Kidney tubule cell (primary cell): ENCODE measurements at regions not wholly inside any gene's neighbourhood (a gene's known extent, or its start where the extent isn't known, plus 50 kb on each side); places are given as distances from the start of the nearest gene placed in this dataset.

Experiments used
- DNase-seq: peaks from one replicate; pipeline ENCODE4 v3.0.0-alpha.2; 2018; ENCODE audit warnings: low spot score

GRCh38 chr2:15719566-15720313 lies 128.1 kb downstream of the DDX1 start:
- DNase-seq: no peak

- no peak for DNase-seq
Measured at GRCh38 chr2:15720561-15721307, 129.1 kb downstream of the DDX1 start.

- no peak for DNase-seq
Measured at GRCh38 chr2:15721411-15722067, 129.9 kb downstream of the DDX1 start.

GRCh38 chr2:15722980-15723379 lies 131.3 kb downstream of the DDX1 start:
- DNase-seq: no peak

- DNase-seq: no peak
Measured at GRCh38 chr2:15724235-15724634, 132.6 kb downstream of the DDX1 start.

GRCh38 chr2:15725101-15725781 lies 133.6 kb downstream of the DDX1 start:
- DNase-seq: no peak

GRCh38 chr2:15725782-15726112 lies 134.1 kb downstream of the DDX1 start:
- no peak for DNase-seq

GRCh38 chr2:15726321-15727057 lies 134.8 kb downstream of the DDX1 start:
- no peak for DNase-seq

GRCh38 chr2:15727396-15728244 lies 136.0 kb downstream of the DDX1 start:
- DNase-seq: no peak

GRCh38 chr2:15728245-15728938 lies 136.7 kb downstream of the DDX1 start:
- DNase-seq: no peak

GRCh38 chr2:15729001-15729400 lies 137.3 kb downstream of the DDX1 start:
- DNase-seq: no peak

- peak; percentile 18 for DNase-seq
Measured at GRCh38 chr2:15729709-15730544, 138.3 kb downstream of the DDX1 start.

GRCh38 chr2:15730545-15731212 lies 139.0 kb downstream of the DDX1 start:
- DNase-seq: peak; percentile 98

GRCh38 chr2:15731213-15731888 lies 139.7 kb downstream of the DDX1 start:
- DNase-seq: no peak

GRCh38 chr2:15731889-15732271 lies 140.2 kb downstream of the DDX1 start:
- DNase-seq: no peak

- no peak for DNase-seq
Measured at GRCh38 chr2:15732341-15733077, 140.8 kb downstream of the DDX1 start.

GRCh38 chr2:15733867-15734673 lies 142.4 kb downstream of the DDX1 start:
- peak; percentile 63 for DNase-seq
